ENCODE measurements at regions not wholly inside any gene's neighbourhood (a gene's known extent, or its start where the extent isn't known, plus 50 kb on each side); places are given as distances from the start of the nearest gene placed in this dataset.

- TF ChIP-seq CTCF (IDR thresholded peaks at IDR 0.05; ENCODE audit: poor library complexity, severe bottlenecking) = no peak
- TF ChIP-seq EZH2 (IDR thresholded peaks at IDR 0.05; ENCODE audit: borderline replicate concordance, insufficient read depth, low read length, poor library complexity, severe bottlenecking) = no peak
- TF ChIP-seq EP300 (conservative IDR thresholded peaks at IDR 0.05; ENCODE audit: poor library complexity, severe bottlenecking) = no peak
These were observed 186.2 kb downstream of the GOLGA6L6 start for GRCh38 chr15:20355256-20355868.

All from neural cell (in vitro differentiated cells).